Activated CD4-positive, CD25-positive, alpha-beta regulatory T cell treated with anti-CD3 and anti-CD28 coated beads, Interleukin-2, amount 50 U/mL, for 72 hours (primary cell): ENCODE measurements at regions not wholly inside any gene's neighbourhood (a gene's known extent, or its start where the extent isn't known, plus 50 kb on each side); places are given as distances from the start of the nearest gene placed in this dataset.

Experiments used
- DNase-seq: peaks from one replicate; pipeline ENCODE4 v3.0.0; 2021

- DNase-seq, result no peak
Measured at GRCh38 chr10:130780763-130781162, 530.8 kb downstream of the TCERG1L start.

DNA sequence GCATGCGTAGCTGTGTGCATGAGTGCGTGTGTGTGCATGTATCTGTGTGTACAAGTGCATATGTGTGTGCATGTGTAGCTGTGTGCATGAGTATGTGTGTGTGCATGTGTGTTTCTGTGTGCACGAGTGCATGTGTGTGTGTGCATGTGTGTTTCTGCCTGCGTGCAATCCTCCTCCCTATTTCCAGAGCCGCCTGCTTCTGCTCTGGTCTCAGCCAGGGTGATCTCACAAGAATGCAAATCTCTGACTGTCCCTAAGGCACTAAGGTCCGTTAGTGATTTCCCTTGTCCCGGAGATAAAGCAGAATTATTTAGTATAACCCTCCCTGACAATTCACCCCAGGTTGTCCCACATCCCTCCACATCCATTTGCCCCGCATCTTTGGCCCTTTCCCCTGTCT is 530.3 kb downstream of the TCERG1L start:
- DNase-seq, result no peak

GRCh38 chr10:130781623-130782022 is 529.9 kb downstream of the TCERG1L start:
- no peak for DNase-seq

- no peak for DNase-seq
Measured at GRCh38 chr10:130782467-130782866, 529.1 kb downstream of the TCERG1L start.

DNA sequence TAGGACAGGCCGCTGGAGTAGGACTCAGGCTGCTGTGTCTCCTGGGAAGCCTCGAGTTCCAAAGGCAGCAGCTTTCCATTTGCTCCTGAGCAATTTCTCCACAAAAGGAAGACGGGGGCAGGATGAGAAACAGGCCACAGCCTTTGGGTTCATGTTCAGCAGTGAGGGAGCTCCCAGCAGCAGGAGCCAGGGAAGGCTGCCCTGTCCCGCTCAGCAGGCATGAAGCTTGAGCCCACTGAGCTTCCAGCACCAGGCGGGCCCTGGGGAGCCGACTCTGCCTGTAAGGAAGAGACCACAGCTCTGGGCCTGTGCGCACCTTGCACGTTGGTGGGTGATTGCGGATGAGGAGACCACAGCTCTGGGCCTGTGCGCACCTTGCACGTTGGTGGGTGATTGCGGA is 527.2 kb downstream of the TCERG1L start:
- DNase-seq, result no peak

- no peak for DNase-seq
Measured at GRCh38 chr10:130786365-130786966, 525.1 kb downstream of the TCERG1L start.

DNA sequence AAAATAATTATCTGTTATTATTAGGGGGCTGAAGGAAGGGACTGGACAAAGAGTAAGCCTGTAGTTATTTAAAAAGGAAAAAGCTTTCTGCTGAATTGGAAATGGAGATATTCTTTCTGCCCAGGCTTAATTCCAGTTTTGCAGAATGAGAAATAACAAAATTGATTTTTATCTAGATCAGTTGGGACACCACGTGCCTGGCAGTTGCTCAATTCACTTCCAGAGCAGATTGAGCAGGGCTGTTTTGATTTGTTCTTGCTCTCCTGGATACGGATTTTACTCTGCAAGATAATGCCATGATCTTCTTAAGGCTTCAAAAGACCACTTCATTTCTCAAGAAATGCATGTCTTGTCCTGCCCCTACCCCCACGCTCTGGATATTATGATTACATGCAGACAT is 524.3 kb downstream of the TCERG1L start:
- DNase-seq, result no peak

GRCh38 chr10:130787821-130788220 is 523.7 kb downstream of the TCERG1L start:
- DNase-seq, result no peak

- no peak for DNase-seq
Measured at GRCh38 chr10:130790339-130790738, 521.2 kb downstream of the TCERG1L start.

- no peak for DNase-seq
Measured at GRCh38 chr10:130792096-130792845, 519.2 kb downstream of the TCERG1L start.

- no peak for DNase-seq
Measured at GRCh38 chr10:130795819-130796218, 515.7 kb downstream of the TCERG1L start.

- no peak for DNase-seq
Measured at GRCh38 chr10:130799532-130799931, 512.0 kb downstream of the TCERG1L start.

- DNase-seq, result no peak
Measured at GRCh38 chr10:130800281-130800680, 511.2 kb downstream of the TCERG1L start.

DNA sequence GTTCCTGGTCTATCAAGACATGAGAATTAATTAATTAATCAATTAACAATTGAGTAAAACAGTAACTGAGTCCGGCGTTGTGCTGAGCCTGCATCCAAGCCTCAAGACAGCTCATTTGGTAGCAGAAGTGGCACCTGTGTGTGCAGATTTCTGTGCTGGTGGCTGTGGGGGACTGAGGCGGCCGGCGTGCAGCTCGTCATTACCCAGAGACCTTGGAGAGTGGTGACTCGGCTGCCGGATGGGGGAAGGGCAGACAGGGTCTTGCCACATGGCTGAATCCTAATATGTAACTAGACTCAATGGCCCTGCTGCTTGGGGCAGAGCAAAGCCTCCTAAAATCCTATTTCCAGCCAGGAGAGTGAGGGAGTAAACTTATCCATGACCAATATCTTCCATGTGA is 510.2 kb downstream of the TCERG1L start:
- no peak for DNase-seq

DNA sequence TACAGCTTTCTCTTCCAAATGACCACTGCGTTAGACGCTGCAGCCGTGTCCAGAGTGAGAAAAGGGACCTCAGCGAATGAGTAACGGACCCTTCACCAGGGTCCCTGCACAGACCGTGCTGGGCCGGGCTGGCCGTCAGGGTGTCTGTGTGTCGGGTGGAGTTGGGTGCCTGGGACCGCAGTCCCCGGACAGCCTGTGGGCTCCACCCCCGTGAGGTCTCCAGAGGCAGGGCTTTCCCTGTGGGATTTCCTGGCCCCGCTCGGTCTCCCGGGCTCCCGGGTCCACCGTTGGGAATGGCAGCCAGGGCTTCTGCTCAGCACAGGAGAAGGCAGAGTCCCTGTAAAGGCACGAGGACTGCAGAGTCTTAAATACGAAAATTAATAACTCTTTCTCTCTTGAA is 509.7 kb downstream of the TCERG1L start:
- no peak for DNase-seq

DNA sequence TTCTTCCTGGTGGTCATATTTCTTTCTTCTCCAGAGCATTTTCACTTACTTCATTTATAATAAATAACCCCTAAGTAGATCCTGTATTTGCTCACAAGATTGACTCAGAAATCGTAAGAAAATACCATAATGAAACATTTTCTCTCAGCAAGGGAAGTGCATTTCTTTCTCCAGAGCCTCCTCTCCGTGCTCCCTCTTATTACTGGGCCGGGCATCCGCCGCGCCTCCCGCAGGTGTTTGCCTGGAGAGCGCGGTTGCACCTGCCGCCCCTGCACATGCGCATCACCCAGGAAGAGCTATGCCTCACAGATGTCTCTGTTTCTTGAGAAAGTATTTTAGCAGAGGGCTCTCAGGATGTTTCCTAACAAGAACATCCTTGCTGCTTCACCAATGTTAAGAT is 509.2 kb downstream of the TCERG1L start:
- no peak for DNase-seq

- DNase-seq, result no peak
Measured at GRCh38 chr10:130804281-130804680, 507.2 kb downstream of the TCERG1L start.

GRCh38 chr10:130804778-130805634 is 506.5 kb downstream of the TCERG1L start:
- no peak for DNase-seq

GRCh38 chr10:130805635-130806030 is 505.9 kb downstream of the TCERG1L start:
- no peak for DNase-seq

- no peak for DNase-seq
Measured at GRCh38 chr10:130806426-130806825, 505.1 kb downstream of the TCERG1L start.

GRCh38 chr10:130807096-130807495 is 504.4 kb downstream of the TCERG1L start:
- no peak for DNase-seq

- no peak for DNase-seq
Measured at GRCh38 chr10:130807721-130808120, 503.8 kb downstream of the TCERG1L start.

GRCh38 chr10:130808243-130808642 is 503.3 kb downstream of the TCERG1L start:
- no peak for DNase-seq

- DNase-seq, result no peak
Measured at GRCh38 chr10:130808686-130809085, 502.8 kb downstream of the TCERG1L start.
